ENCODE measurements at regions not wholly inside any gene's neighbourhood (a gene's known extent, or its start where the extent isn't known, plus 50 kb on each side); places are given as distances from the start of the nearest gene placed in this dataset.

DNA sequence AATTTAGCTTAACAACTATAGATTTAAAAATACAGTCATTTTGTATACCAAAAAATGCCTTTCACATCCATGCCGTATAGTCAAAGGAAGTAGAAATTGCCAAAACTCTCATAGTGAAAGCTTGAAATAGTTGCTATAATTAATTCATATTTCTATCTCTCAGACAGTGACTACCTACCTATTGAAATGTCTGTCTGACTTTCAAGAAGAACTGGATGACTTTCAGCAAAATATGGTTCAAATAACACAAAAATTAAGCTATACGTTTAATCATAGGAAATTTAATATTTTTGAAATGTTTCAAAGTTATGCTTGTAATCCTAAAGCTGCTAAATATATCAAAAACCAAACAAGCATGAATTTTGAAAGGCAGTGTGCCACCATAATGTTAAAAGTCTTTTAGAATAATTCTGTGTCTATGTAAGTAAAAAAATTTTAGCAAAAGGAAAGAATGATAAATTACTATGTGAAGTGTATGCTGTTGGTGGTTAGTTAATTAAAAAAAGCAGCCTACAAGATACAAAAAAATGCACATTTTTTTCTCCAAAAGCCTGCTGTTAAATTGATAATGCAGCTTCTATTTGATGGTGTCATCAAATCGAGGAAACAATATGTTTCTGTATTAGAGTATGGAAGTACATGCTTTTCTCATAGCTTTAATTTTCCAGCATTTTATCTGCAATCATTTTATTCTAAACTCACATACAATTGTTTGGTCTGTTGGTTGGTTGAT is 57.7 kb upstream of the ST6GAL2 start:
- peak overlapping the region; percentile 72 for H2AFZ ChIP-seq (ENCODE audit: low read depth)
- H3K27ac ChIP-seq (ENCODE audit: low read depth in 2 of 2, low read length in 1 of 2): peak overlapping the region; percentile 72 to 81; a peak in 3 of 4 replicates
- CTCF ChIA-PET: no interaction called here

More for the DNA sequence above, 57.7 kb upstream of the ST6GAL2 start:
- peaks cover 0 to 7% of the 10 kb centered on the region in 2 experiments; a peak in 2 of 4 replicates for H3K4me1 ChIP-seq (ENCODE audit: control insufficient read depth in 1 of 2, insufficient read depth in 2 of 2, low read depth in 1 of 2, low read length in 1 of 2)
- no peaks in the 10 kb centered on the region for H3K36me3 ChIP-seq (replicated peaks in 1 of 2; ENCODE audit: control insufficient read depth in 1 of 2, insufficient read depth in 2 of 2, low read length in 1 of 2)
- peak overlapping the region; percentile 23; the same call in 1 of the 2 replicates for H3K9ac ChIP-seq
- POLR2A ChIA-PET: no interaction called here
- no peaks in the 10 kb centered on the region for H3K9me3 ChIP-seq
- peak overlapping the region in 1 of 2 experiments; percentile 5; a peak in 2 of 4 replicates for H3K4me3 ChIP-seq (ENCODE audit: low read depth in 2 of 2, low read length in 1 of 2)
- H3K27me3 ChIP-seq (ENCODE audit: insufficient read depth): no peaks in the 10 kb centered on the region
- no peaks in the 10 kb centered on the region for H3K79me2 ChIP-seq (ENCODE audit: insufficient read depth)
- no peaks in the 10 kb centered on the region for H4K20me1 ChIP-seq (ENCODE audit: insufficient read depth)
- H3K9me2 ChIP-seq: no peaks in the 10 kb centered on the region
- no peak for DNase-seq
- 31% methylated on average over 3 of the region's 3 CpGs for WGBS (ENCODE audit: low lambda C conversion rate)
- peaks cover 9% of the 10 kb centered on the region for H3F3A ChIP-seq (replicated peaks; ENCODE audit: insufficient read depth)
- no peak for TF ChIP-seq EZH2phosphoT487 (IDR thresholded peaks at IDR 0.05; ENCODE audit: borderline replicate concordance, low read depth)
- no peak for TF ChIP-seq ZBTB33 (IDR thresholded peaks at IDR 0.05; ENCODE audit: borderline replicate concordance, low read depth)
- TF ChIP-seq, protein P1, sequence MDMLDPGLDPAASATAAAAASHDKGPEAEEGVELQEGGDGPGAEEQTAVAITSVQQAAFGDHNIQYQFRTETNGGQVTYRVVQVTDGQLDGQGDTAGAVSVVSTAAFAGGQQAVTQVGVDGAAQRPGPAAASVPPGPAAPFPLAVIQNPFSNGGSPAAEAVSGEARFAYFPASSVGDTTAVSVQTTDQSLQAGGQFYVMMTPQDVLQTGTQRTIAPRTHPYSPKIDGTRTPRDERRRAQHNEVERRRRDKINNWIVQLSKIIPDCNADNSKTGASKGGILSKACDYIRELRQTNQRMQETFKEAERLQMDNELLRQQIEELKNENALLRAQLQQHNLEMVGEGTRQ (IDR thresholded peaks at IDR 0.05; ENCODE audit: borderline replicate concordance, low read depth, low read length): no peak
- no peak for TF ChIP-seq ELF1 (IDR thresholded peaks at IDR 0.05)
- TF ChIP-seq NFIC (IDR thresholded peaks at IDR 0.05; ENCODE audit: borderline replicate concordance): no peak
- TF ChIP-seq, protein P2, sequence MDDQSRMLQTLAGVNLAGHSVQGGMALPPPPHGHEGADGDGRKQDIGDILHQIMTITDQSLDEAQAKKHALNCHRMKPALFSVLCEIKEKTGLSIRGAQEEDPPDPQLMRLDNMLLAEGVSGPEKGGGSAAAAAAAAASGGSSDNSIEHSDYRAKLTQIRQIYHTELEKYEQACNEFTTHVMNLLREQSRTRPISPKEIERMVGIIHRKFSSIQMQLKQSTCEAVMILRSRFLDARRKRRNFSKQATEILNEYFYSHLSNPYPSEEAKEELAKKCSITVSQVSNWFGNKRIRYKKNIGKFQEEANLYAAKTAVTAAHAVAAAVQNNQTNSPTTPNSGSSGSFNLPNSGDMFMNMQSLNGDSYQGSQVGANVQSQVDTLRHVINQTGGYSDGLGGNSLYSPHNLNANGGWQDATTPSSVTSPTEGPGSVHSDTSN (IDR thresholded peaks at IDR 0.05): no peak
- TF ChIP-seq, protein P3, sequence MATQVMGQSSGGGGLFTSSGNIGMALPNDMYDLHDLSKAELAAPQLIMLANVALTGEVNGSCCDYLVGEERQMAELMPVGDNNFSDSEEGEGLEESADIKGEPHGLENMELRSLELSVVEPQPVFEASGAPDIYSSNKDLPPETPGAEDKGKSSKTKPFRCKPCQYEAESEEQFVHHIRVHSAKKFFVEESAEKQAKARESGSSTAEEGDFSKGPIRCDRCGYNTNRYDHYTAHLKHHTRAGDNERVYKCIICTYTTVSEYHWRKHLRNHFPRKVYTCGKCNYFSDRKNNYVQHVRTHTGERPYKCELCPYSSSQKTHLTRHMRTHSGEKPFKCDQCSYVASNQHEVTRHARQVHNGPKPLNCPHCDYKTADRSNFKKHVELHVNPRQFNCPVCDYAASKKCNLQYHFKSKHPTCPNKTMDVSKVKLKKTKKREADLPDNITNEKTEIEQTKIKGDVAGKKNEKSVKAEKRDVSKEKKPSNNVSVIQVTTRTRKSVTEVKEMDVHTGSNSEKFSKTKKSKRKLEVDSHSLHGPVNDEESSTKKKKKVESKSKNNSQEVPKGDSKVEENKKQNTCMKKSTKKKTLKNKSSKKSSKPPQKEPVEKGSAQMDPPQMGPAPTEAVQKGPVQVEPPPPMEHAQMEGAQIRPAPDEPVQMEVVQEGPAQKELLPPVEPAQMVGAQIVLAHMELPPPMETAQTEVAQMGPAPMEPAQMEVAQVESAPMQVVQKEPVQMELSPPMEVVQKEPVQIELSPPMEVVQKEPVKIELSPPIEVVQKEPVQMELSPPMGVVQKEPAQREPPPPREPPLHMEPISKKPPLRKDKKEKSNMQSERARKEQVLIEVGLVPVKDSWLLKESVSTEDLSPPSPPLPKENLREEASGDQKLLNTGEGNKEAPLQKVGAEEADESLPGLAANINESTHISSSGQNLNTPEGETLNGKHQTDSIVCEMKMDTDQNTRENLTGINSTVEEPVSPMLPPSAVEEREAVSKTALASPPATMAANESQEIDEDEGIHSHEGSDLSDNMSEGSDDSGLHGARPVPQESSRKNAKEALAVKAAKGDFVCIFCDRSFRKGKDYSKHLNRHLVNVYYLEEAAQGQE (IDR thresholded peaks at IDR 0.05; ENCODE audit: low read depth, low read length): no peak
- no peak for TF ChIP-seq RAD21 (IDR thresholded peaks at IDR 0.05; ENCODE audit: low read length)
- no peak for TF ChIP-seq MAX (IDR thresholded peaks at IDR 0.05; ENCODE audit: low read depth)
- peak overlapping the region; percentile 64; the same call in 1 of the 2 replicates for H3K4me2 ChIP-seq

Data from SK-N-SH (cell line).